ENCODE measurements at regions not wholly inside any gene's neighbourhood (a gene's known extent, or its start where the extent isn't known, plus 50 kb on each side); places are given as distances from the start of the nearest gene placed in this dataset.
"Not testable (repeated sequence)": the region's sequence is repeated elsewhere in the genome, so short reads cannot be mapped to it uniquely, and the experiment has no call there.

DNA sequence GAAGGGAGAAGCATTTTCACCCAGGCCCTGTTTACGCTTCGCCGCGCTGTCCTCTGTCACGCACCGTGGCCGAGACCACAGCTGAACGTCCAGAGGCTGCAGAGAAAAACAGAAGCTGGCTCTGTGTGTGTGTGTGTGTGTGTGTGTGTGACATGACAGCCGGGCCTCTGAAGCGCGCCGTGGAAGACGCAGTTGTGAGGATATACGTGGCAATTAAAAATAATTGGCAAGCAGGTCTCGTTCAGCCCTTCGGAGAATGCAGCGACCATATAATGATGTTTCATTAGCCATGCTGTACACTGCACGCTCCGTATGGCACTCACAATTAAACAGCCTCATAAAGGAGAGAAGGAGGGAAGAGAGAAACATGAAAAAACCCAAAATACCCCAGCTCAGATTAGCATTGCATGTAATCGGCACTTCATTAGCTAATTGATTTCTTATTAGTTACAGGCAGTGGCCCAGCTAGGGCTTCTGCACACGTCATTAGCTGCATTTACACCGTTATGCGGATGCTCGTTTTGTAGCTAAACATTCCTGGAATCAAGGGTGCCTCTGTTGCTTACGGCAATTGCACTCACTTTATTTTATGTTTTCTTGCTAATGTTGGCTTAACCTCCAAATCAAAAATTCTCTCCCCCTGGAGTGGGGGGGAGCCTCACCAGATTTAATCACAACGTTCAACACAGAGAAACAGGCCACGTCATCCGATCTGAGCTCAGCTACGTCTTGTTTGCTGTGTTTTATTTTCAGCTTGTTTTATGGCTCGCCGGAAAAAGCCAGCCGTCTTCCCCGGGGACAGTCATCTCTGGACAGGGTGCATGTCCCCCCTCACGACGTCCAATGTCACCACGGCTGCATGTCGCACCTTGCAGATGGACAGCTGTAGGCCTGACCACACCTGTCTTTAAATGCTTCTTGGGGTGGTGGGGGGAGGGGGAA is 74.6 kb upstream of the SHOX start:
- no peak for DNase-seq (ENCODE audit: low spot score)

DNA sequence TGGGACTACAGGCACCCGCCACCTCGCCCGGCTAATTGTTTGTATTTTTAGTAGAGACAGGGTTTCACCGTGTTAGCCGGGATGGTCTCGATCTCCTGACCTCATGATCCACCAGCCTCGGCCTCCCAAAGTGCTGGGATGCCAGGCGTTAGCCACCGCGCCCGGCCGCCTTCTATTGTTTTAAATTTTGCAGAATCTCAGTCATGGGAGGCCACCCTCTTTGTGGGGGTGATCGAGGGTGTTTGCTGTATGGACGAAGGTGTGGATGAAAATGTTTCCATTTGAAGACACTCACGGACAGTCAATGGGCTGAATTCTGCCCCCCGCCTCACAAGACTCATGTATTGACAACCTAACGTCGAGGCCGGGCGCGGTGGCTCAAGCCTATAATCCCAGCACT is 73.0 kb upstream of the SHOX start:
- not testable (repeated sequence) for DNase-seq (ENCODE audit: low spot score)

- DNase-seq (ENCODE audit: low spot score): not testable (repeated sequence)
Observed at GRCh38 chrX:559282-559681, 71.3 kb upstream of the SHOX start.

DNA sequence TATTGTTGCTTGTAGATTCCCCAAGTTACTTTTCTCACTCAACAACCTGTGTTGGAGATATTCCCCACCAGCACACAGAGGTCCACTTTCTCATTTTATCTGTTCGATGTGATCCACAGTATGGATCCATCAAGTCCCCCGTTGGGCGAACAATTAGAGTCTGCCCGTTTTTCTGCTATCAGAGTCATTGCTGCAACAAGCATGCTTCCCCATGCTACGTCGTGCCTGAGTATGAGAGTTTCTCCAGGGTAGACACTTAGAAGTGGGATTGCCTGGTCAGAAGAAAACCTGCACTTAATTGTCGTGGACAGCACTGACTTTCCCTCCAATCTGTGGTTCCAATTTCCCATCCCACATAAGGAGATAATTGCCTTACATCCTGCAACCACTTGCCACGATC is 62.7 kb upstream of the SHOX start:
- DNase-seq (ENCODE audit: low spot score): no peak

DNA sequence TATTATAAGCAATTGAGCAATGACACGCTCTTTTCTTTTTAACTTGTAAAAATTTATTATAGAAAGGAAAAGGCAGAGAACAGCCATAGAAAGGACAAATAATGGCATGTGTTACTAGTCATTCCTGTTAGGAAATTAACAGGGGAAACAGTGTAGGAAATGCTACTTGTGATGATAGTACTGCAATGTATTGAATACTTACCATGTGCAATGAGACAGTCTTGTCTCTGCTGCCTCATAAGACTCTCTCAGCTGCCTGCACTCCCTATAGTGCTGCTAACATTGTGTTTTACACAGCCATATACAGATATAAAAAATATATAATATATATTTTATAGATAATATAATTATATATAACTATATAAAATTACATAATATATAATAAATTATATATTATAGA is 62.3 kb upstream of the SHOX start:
- DNase-seq (ENCODE audit: low spot score): no peak

- DNase-seq (ENCODE audit: low spot score): no peak
Observed at GRCh38 chrX:572538-573124, 58.0 kb upstream of the SHOX start.

GRCh38 chrX:574251-574650 is 56.3 kb upstream of the SHOX start:
- DNase-seq (ENCODE audit: low spot score): no peak

DNA sequence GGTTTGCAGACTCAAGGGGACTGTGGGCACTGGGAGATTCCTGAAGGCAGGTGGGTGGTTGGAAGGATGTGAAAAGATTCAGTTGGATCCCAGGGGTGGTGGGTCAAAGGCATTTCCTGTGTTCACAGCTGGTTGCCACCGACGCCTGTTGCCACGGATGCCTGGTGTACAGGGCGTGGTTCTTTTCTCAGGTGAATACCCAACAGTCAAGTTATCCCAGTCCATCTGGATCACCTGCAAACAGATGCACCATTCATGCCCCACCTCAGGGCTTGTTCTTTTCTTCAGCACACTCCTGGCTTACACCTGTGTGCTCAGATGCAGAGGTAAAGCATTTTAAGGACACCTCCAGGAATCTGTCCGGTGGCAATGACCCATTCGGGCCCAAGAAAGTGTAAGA is 55.8 kb upstream of the SHOX start:
- no peak for DNase-seq (ENCODE audit: low spot score)

GRCh38 chrX:576904-577560 is 53.6 kb upstream of the SHOX start:
- DNase-seq (ENCODE audit: low spot score): no peak

GRCh38 chrX:578531-578930 is 52.1 kb upstream of the SHOX start:
- DNase-seq (ENCODE audit: low spot score): no peak

- no peak for DNase-seq (ENCODE audit: low spot score)
Observed at GRCh38 chrX:580030-580429, 50.6 kb upstream of the SHOX start.

Data from LoVo (cell line).